HG03575 (cell line): ENCODE measurements at regions not wholly inside any gene's neighbourhood (a gene's known extent, or its start where the extent isn't known, plus 50 kb on each side); places are given as distances from the start of the nearest gene placed in this dataset.
"Not testable (repeated sequence)": the region's sequence is repeated elsewhere in the genome, so short reads cannot be mapped to it uniquely, and the experiment has no call there.

Experiments
- ATAC-seq: cut with Tn5 transposase; IDR thresholded peaks from one replicate; pipeline ENCODE4 v1.9.1; 2021; ENCODE audit not compliant: unreplicated experiment, insufficient number of reproducible peaks, low FRiP score; ENCODE audit errors: extremely low read depth

DNA sequence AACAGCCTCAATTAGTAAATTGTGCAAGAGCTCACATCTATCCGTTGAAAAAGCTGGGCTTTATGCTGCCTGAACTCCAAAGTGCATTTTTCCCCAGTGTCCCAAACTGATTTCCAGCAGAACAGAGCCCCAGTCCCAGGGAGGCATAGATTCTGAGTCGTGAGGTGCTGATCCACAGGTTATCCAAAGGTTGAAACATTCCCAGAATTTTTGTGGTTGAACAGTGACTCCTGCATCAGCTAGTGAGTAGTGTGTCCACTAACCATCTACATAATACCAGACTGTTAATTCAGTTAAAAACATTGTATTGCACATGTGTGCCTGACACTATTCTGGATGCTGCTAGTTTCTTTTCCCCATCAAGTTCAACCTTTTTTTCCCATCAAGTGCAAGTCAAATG, 761.5 kb downstream of the GATA3 start:
- ATAC-seq = no peak

DNA sequence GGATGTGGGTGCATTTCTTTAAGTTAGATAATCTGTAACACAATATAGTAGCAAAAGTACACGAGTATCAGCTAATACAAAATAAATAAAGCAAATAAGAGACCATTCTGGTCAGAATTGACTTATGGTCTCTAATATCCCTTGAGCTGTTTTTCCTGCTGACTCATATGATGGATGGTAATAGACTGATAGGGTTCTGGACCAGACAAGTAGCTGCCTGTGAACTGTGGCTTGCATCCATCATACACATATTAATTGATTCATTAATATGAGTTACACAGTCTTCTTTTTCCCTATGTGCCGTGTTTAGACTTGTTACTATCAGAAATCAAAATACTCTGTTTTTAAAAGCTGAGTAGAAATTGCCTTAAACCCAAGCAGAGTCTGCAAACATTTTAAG, 762.8 kb downstream of the GATA3 start:
- no peak for ATAC-seq

DNA sequence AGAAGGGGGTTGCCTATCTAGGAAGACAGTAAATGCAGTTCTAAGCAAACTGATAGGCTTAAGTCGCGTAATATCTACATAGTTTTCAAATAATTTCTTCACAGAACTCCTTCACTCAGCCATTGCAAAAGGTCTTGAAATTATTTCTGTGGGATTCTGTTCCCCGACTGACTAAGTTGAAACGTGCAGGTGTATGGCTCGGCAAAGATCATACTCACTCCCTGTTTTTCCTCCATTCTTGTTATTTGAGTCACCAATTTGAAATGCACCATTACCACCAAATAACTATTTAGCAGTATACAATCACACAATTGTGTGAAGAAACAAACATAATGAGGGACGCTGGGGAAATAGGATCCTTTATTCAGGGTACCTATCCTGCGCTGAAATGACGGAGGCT, 771.1 kb downstream of the GATA3 start:
- no peak for ATAC-seq

- ATAC-seq = no peak
These were observed 775.1 kb downstream of the GATA3 start for GRCh38 chr10:8829592-8829991.

- ATAC-seq = no peak
These were observed 775.6 kb downstream of the GATA3 start for GRCh38 chr10:8830048-8830447.

DNA sequence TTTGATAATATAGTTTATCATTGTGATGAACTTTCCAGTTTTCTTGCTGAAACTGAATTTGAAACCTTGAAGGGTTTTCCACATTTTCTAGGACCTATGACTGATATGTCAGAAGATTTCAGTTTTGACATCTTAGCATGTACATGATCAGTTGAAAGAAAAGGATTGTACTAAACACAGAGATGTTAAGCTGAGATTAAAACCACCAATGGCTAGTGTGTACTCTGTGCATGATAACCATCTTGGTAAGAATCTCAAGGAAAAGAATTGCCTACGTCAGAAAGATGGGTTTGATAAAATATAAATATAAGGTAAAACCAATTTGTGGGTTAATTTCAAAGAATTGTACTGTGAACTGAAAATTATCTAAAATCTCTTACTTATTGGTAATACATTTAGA, 776.4 kb downstream of the GATA3 start:
- no peak for ATAC-seq

GRCh38 chr10:8835453-8836167, 781.1 kb downstream of the GATA3 start:
- no peak for ATAC-seq

DNA sequence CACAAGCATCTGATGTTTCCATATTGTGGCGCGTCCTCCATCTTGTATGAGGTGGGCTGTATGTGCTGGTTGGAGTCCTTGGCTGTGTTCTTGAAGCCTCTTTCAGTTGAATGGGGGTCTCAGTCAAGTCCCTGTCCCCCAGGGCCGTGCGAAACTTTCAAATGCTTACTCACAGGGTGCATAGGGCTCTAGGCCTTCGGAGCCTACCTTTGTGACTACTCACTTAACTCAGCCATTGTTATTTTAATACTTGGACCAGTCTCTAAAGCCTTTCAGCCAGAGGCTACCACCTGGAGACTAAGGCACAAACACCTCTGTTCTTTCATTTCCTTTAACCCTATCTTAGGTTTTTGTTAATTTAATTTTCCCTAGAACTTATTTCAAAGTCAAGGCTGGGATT, 785.9 kb downstream of the GATA3 start:
- no peak for ATAC-seq

DNA sequence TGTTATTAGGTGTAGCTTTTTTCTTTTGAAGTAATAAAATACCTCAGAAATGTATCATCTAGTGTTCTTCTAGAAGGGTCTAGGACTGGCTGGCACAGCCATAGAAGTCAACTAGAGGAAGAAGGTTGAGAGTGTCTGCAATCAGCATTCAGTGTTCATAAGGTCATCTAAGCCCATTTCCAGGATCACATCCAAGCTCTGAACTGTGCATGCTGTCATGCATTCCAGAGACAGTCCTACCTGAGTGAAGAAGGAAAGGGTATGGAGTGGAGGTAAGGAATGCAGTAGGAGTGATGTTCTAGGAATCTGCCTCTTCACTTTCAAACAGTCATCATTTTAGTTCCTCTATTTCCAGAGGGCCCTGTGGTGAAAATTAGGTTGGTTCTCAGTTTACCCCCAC, 789.7 kb downstream of the GATA3 start:
- no peak for ATAC-seq

DNA sequence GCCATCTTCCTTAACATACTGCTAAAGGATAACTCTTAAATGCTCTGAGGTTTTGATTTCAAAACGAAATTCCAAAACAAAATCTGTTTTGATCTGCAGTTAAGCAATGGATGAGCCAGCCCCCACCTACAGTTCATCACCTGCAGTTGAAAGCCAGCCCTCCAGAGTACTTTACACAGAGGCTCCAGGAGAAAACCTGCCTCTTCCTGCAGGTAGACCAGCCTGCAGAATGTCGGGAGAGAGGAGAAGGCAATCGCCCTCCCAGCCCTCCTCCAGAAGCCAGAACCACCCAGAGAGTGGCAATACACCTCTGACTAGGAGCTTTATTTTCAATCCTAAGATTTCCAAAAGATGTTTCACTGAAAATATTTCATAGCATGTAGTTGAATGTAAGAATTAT, 798.1 kb downstream of the GATA3 start:
- no peak for ATAC-seq

- no peak for ATAC-seq
These were observed 798.6 kb downstream of the GATA3 start for GRCh38 chr10:8853048-8853447.

DNA sequence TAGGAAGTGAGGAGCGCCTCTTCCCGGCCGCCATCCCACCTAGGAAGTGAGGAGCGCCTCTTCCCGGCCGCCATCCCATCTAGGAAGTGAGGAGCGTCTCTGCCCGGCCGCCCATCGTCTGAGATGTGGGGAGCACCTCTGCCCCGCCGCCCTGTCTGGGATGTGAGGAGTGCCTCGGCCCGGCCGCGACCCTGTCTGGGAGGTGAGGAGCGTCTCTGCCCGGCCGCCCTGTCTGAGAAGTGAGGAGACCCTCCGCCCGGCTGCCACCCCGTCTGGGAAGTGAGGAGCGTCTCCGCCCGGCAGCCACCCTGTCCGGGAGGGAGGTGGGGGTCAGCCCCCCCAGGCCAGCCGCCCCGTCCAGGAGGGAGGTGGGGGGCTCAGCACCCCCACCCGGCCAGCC, 814.4 kb downstream of the GATA3 start:
- ATAC-seq = not testable (repeated sequence)

GRCh38 chr10:8873310-8873709, 818.8 kb downstream of the GATA3 start:
- no peak for ATAC-seq

DNA sequence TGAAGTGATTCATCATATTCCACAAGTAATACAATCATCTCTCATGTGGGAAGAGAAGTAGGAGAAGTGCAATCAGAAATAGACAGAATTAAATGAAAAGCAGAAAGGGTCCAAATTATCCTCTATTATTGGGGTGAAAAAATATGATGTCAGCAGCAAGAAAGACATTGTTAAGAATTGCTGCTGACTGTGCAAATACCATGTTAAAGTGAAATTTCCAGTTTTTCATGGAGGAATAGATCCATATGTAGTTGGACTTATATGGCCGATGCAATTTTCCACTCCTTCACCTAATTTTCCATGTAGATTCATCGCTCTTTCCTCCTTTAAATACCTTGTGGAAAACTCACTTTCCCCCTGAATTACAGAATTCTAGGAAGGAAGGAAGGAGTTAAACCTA, 819.8 kb downstream of the GATA3 start:
- ATAC-seq = no peak

DNA sequence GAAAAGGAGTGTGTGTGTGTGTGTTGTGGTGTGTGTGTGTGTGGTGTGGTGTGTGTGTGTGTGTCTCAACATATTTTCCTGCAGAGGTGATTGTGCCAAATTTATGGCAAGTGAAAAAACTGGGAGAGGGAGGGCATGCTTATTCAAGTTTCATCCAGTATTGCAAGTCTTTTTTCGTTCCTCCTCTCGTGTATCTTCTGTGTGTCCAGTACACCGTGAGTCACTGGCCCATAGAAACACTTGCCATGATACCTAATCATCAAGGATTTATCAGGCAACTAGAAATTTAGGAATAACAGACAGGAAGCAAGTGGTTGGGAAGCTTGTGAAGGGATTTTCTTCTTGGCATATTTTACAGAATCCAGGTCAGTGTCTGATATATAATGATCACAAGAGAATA, 820.5 kb downstream of the GATA3 start:
- ATAC-seq = no peak

GRCh38 chr10:8876171-8876570, 821.7 kb downstream of the GATA3 start:
- no peak for ATAC-seq

GRCh38 chr10:8889538-8889937, 835.0 kb downstream of the GATA3 start:
- ATAC-seq = no peak

- no peak for ATAC-seq
These were observed 838.6 kb downstream of the GATA3 start for GRCh38 chr10:8893102-8893501.

- ATAC-seq = no peak
These were observed 839.7 kb downstream of the GATA3 start for GRCh38 chr10:8894148-8894547.

- no peak for ATAC-seq
These were observed 843.3 kb downstream of the GATA3 start for GRCh38 chr10:8897769-8898168.

GRCh38 chr10:8898745-8899330, 844.4 kb downstream of the GATA3 start:
- no peak for ATAC-seq
